Nephron progenitor cell (in vitro differentiated cells): ENCODE measurements at regions not wholly inside any gene's neighbourhood (a gene's known extent, or its start where the extent isn't known, plus 50 kb on each side); places are given as distances from the start of the nearest gene placed in this dataset.

Experiments
- DNase-seq: peaks from one replicate; pipeline ENCODE4 v3.0.0; 2021
- H3K27ac Mint-ChIP-seq: 2 replicates; pipeline ENCODE4 v1.8.0; 2021; ENCODE audit warnings: mild to moderate bottlenecking, moderate library complexity, mixed read lengths
- H3K27me3 Mint-ChIP-seq: 2 replicates; pipeline ENCODE4 v1.8.0; 2021; ENCODE audit warnings: mild to moderate bottlenecking, low read depth, mixed read lengths; ENCODE audit not compliant: poor library complexity
- H3K36me3 Mint-ChIP-seq: 2 replicates; pipeline ENCODE4 v1.8.0; 2021; ENCODE audit warnings: low read depth, mixed read lengths
- H3K4me1 Mint-ChIP-seq: 2 replicates; pipeline ENCODE4 v1.8.0; 2021; ENCODE audit warnings: mixed read lengths
- H3K4me3 Mint-ChIP-seq: 2 replicates; pipeline ENCODE4 v1.8.0; 2021; ENCODE audit warnings: mild to moderate bottlenecking, moderate library complexity, mixed read lengths
- H3K9me3 Mint-ChIP-seq: 2 replicates; pipeline ENCODE4 v1.8.0; 2021; ENCODE audit warnings: mild to moderate bottlenecking, moderate library complexity, mixed read lengths
- CTCF ChIP-seq: fragments of 200-600 bp; sonication (generic); IDR thresholded peaks from 2 replicates; pipeline ENCODE4 v1.5.0; 2021; ENCODE audit warnings: antibody characterized with exemption

GRCh38 chr6:80940571-80940970 is 811.9 kb downstream of the TENT5A start:
- DNase-seq: no peak
- Mint-ChIP-seq H3K4me3 (no peak overlapping the region), H3K4me1 (peaks cover 12% of the 10 kb centered on the region), H3K36me3 (peaks cover 5% of the 10 kb centered on the region), H3K27ac (peak overlapping the region; percentile 57), H3K9me3 (peaks cover 22% of the 10 kb centered on the region), H3K27me3 (peaks cover 7% of the 10 kb centered on the region)
- TF ChIP-seq CTCF: no peak

GRCh38 chr6:80939898-80940297 is 812.6 kb downstream of the TENT5A start:
- no peak overlapping the region for H3K27ac Mint-ChIP-seq
- no peak for DNase-seq
- peaks cover 26% of the 10 kb centered on the region for H3K9me3 Mint-ChIP-seq
- H3K4me3 Mint-ChIP-seq: no peak overlapping the region
- no peak for TF ChIP-seq CTCF
- H3K36me3 Mint-ChIP-seq: peaks cover 5% of the 10 kb centered on the region
- peaks cover 12% of the 10 kb centered on the region for H3K4me1 Mint-ChIP-seq
- peaks cover 7% of the 10 kb centered on the region for H3K27me3 Mint-ChIP-seq

- no peak overlapping the region for H3K27ac Mint-ChIP-seq
- no peak for TF ChIP-seq CTCF
- H3K4me1 Mint-ChIP-seq: peaks cover 12% of the 10 kb centered on the region
- H3K4me3 Mint-ChIP-seq: no peak overlapping the region
- peaks cover 5% of the 10 kb centered on the region for H3K36me3 Mint-ChIP-seq
- H3K27me3 Mint-ChIP-seq: peaks cover 7% of the 10 kb centered on the region
- H3K9me3 Mint-ChIP-seq: peaks cover 30% of the 10 kb centered on the region
- no peak for DNase-seq
Observed at GRCh38 chr6:80939480-80939879, 813.0 kb downstream of the TENT5A start.

- H3K4me1 Mint-ChIP-seq: peaks cover 12% of the 10 kb centered on the region
- no peak for TF ChIP-seq CTCF
- H3K27ac Mint-ChIP-seq: no peak overlapping the region
- peaks cover 7% of the 10 kb centered on the region for H3K27me3 Mint-ChIP-seq
- DNase-seq: no peak
- peaks cover 40% of the 10 kb centered on the region for H3K9me3 Mint-ChIP-seq
- no peak overlapping the region for H3K4me3 Mint-ChIP-seq
- H3K36me3 Mint-ChIP-seq: peaks cover 5% of the 10 kb centered on the region
Observed at GRCh38 chr6:80938131-80938530, 814.4 kb downstream of the TENT5A start.

GRCh38 chr6:80932359-80932758 is 820.1 kb downstream of the TENT5A start:
- Mint-ChIP-seq H3K27ac (no peak overlapping the region), H3K4me3 (no peak overlapping the region), H3K4me1 (no peaks in the 10 kb centered on the region), H3K36me3 (peaks cover 5% of the 10 kb centered on the region), H3K27me3 (peaks cover 4% of the 10 kb centered on the region), H3K9me3 (peaks cover 40% of the 10 kb centered on the region)
- no peak for TF ChIP-seq CTCF
- DNase-seq: no peak

- no peaks in the 10 kb centered on the region for H3K27me3 Mint-ChIP-seq
- no peak overlapping the region for H3K27ac Mint-ChIP-seq
- peaks cover 30% of the 10 kb centered on the region for H3K9me3 Mint-ChIP-seq
- H3K4me3 Mint-ChIP-seq: no peak overlapping the region
- no peak for DNase-seq
- no peak for TF ChIP-seq CTCF
- H3K36me3 Mint-ChIP-seq: no peaks in the 10 kb centered on the region
- no peaks in the 10 kb centered on the region for H3K4me1 Mint-ChIP-seq
Observed at GRCh38 chr6:80930376-80930775, 822.1 kb downstream of the TENT5A start.
